WI38 (cell line): ENCODE measurements at regions not wholly inside any gene's neighbourhood (a gene's known extent, or its start where the extent isn't known, plus 50 kb on each side); places are given as distances from the start of the nearest gene placed in this dataset.
"Not testable (repeated sequence)": the region's sequence is repeated elsewhere in the genome, so short reads cannot be mapped to it uniquely, and the experiment has no call there.

ENCODE experiments used
- H3K4me3 ChIP-seq: 2 replicates; pipeline ENCODE4 v1.5.1; 2011; ENCODE audit warnings: low read depth, mild to moderate bottlenecking, control low read depth, low read length
- CTCF ChIP-seq: IDR thresholded peaks from 2 replicates; pipeline ENCODE4 v1.5.1; 2012; ENCODE audit warnings: low read depth, mild to moderate bottlenecking, control low read depth, low read length

- TF ChIP-seq CTCF = no peak
- no peak overlapping the region for H3K4me3 ChIP-seq
These were observed 91.1 kb upstream of the CRY1 start for GRCh38 chr12:107184359-107184930.

- no peak overlapping the region for H3K4me3 ChIP-seq
- TF ChIP-seq CTCF = no peak
These were observed 103.3 kb upstream of the CRY1 start for GRCh38 chr12:107196681-107197080.

GRCh38 chr12:107200394-107200793 is 107.0 kb upstream of the CRY1 start:
- no peak for TF ChIP-seq CTCF
- no peak overlapping the region for H3K4me3 ChIP-seq

GRCh38 chr12:107207931-107208525 is 114.7 kb upstream of the CRY1 start:
- TF ChIP-seq CTCF = no peak
- H3K4me3 ChIP-seq = no peak overlapping the region

- not testable (repeated sequence) for H3K4me3 ChIP-seq
These were observed 116.4 kb upstream of the CRY1 start for GRCh38 chr12:107209700-107210099.

GRCh38 chr12:107214373-107214773 is 121.0 kb upstream of the CRY1 start:
- not testable (repeated sequence) for H3K4me3 ChIP-seq

- not testable (repeated sequence) for H3K4me3 ChIP-seq
These were observed 123.1 kb upstream of the CRY1 start for GRCh38 chr12:107216411-107216810.

GRCh38 chr12:107219301-107219700 is 126.0 kb upstream of the CRY1 start:
- H3K4me3 ChIP-seq = no peak overlapping the region
- TF ChIP-seq CTCF = no peak

GRCh38 chr12:107221913-107222312 is 128.6 kb upstream of the CRY1 start:
- no peak for TF ChIP-seq CTCF
- no peak overlapping the region for H3K4me3 ChIP-seq
